Fibroblast of lung (primary cell): ENCODE measurements at regions not wholly inside any gene's neighbourhood (a gene's known extent, or its start where the extent isn't known, plus 50 kb on each side); places are given as distances from the start of the nearest gene placed in this dataset.

Source experiments
- DNase-seq, 2 donors: peaks; one replicate each; pipeline versions ENCODE4 v3.0.0 to v3.0.0-alpha.2; 2010; ENCODE audit warnings: low read depth in 2 of 2
- H2AFZ ChIP-seq: 2 replicates; pipeline ENCODE4 v1.5.1; 2012; ENCODE audit warnings: low read length, control low read depth, inconsistent platforms
- H3K27ac ChIP-seq: 2 replicates; pipeline ENCODE4 v1.5.1; 2011; ENCODE audit warnings: low read length, control low read depth; ENCODE audit not compliant: insufficient read depth
- H3K27me3 ChIP-seq: 2 replicates; pipeline ENCODE4 v1.5.1; 2011; ENCODE audit warnings: mild to moderate bottlenecking, low read length; ENCODE audit not compliant: control insufficient read depth, insufficient read depth
- H3K36me3 ChIP-seq: 2 replicates; pipeline ENCODE4 v1.5.1; 2011; ENCODE audit warnings: low read length; ENCODE audit not compliant: control insufficient read depth, insufficient read depth
- H3K4me1 ChIP-seq: 2 replicates; pipeline ENCODE4 v1.5.1; 2011; ENCODE audit warnings: low read length; ENCODE audit not compliant: control insufficient read depth, insufficient read depth; ENCODE audit errors: extremely low read depth
- H3K4me2 ChIP-seq: 2 replicates; pipeline ENCODE4 v1.5.1; 2011; ENCODE audit warnings: low read length, control low read depth; ENCODE audit not compliant: insufficient read depth; ENCODE audit errors: extremely low read depth
- H3K4me3 ChIP-seq, 4 experiments: fragments of 200-600 bp in 1 of 4; sonication (generic) in 1 of 4; replicated peaks in 1 of 4; 2 replicates each; pipeline ENCODE4 v1.5.1; 2011 to 2016; ENCODE audit warnings: low read length in 4 of 4, low read depth in 3 of 4, mild to moderate bottlenecking in 3 of 4, control low read depth in 2 of 4, inconsistent platforms in 1 of 4, mixed read lengths in 1 of 4; ENCODE audit not compliant: insufficient read depth in 1 of 4; ENCODE audit errors: control extremely low read depth in 1 of 4
- H3K79me2 ChIP-seq: 2 replicates; pipeline ENCODE4 v1.5.1; 2012; ENCODE audit warnings: mild to moderate bottlenecking, low read length, inconsistent platforms; ENCODE audit not compliant: control insufficient read depth, insufficient read depth
- H3K9ac ChIP-seq: 2 replicates; pipeline ENCODE4 v1.5.1; 2011; ENCODE audit warnings: mild to moderate bottlenecking, low read length, control low read depth; ENCODE audit not compliant: insufficient read depth
- H3K9me3 ChIP-seq: 2 replicates; pipeline ENCODE4 v1.5.1; 2012; ENCODE audit warnings: low read depth, low read length; ENCODE audit not compliant: control insufficient read depth, insufficient read depth
- H4K20me1 ChIP-seq: 2 replicates; pipeline ENCODE4 v1.5.1; 2011; ENCODE audit warnings: low read length; ENCODE audit not compliant: control insufficient read depth, insufficient read depth; ENCODE audit errors: extremely low read depth
- EZH2 ChIP-seq: IDR thresholded peaks from 2 replicates; pipeline ENCODE4 v1.5.1; 2012; ENCODE audit warnings: low read length, control low read depth, mild to moderate bottlenecking; ENCODE audit errors: missing control alignments
- TF ChIP-seq, protein P1 (sequence below), 2 donors: IDR thresholded peaks in 1 of 2; conservative IDR thresholded peaks in 1 of 2; 1 replicate in 1 of 2; 2 replicates in 1 of 2; pipeline ENCODE4 v1.5.1; 2011 to 2012; ENCODE audit warnings: low read length in 2 of 2, control low read depth in 1 of 2, inconsistent platforms in 1 of 2, low read depth in 1 of 2, mild to moderate bottlenecking in 1 of 2

DNA sequence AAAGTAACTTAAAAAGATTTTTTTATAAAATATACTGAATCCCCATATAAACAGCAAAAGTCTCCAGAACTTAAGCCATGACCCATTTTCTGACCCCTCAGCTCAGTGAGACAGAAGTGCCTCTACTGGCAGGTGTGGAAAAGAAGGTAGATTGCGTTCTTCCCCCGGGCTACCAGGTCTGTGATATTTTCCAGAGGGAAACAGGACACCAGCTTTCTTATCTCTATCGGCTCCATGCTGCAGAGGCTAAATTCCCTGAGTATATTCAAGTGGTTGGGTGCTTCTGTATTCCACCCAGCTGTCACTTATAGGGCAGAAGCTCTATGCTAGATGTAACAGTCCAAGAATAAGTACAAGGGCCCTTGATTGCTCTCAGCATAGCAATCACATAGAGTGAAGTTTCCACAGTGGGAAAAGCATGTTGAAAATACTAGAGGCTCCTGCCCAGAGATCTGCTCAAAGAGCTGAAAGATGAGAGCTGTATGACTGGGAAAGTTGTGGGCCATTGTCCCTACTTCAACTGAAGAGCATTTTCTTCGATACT, 687.3 kb downstream of the CDH11 start:
- Histone ChIP-seq H3K4me2 (no peak overlapping the region), H3K36me3 (no peaks in the 10 kb centered on the region), H3K9ac (no peak overlapping the region), H3K27me3 (no peaks in the 10 kb centered on the region), H3K27ac (no peak overlapping the region), H2AFZ (no peak overlapping the region), H3K9me3 (no peaks in the 10 kb centered on the region), H3K4me3 (no peak overlapping the region), H3K79me2 (no peaks in the 10 kb centered on the region), H4K20me1 (no peaks in the 10 kb centered on the region), H3K4me1 (no peaks in the 10 kb centered on the region)
- TF ChIP-seq, protein P1, sequence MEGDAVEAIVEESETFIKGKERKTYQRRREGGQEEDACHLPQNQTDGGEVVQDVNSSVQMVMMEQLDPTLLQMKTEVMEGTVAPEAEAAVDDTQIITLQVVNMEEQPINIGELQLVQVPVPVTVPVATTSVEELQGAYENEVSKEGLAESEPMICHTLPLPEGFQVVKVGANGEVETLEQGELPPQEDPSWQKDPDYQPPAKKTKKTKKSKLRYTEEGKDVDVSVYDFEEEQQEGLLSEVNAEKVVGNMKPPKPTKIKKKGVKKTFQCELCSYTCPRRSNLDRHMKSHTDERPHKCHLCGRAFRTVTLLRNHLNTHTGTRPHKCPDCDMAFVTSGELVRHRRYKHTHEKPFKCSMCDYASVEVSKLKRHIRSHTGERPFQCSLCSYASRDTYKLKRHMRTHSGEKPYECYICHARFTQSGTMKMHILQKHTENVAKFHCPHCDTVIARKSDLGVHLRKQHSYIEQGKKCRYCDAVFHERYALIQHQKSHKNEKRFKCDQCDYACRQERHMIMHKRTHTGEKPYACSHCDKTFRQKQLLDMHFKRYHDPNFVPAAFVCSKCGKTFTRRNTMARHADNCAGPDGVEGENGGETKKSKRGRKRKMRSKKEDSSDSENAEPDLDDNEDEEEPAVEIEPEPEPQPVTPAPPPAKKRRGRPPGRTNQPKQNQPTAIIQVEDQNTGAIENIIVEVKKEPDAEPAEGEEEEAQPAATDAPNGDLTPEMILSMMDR (conservative IDR thresholded peaks at IDR 0.05 in 1 of 2, IDR thresholded peaks at IDR 0.05 in 1 of 2; ENCODE audit: low read depth in 1 of 2, low read length in 2 of 2): no peak
- no peak for TF ChIP-seq EZH2
- no peak for DNase-seq

DNA sequence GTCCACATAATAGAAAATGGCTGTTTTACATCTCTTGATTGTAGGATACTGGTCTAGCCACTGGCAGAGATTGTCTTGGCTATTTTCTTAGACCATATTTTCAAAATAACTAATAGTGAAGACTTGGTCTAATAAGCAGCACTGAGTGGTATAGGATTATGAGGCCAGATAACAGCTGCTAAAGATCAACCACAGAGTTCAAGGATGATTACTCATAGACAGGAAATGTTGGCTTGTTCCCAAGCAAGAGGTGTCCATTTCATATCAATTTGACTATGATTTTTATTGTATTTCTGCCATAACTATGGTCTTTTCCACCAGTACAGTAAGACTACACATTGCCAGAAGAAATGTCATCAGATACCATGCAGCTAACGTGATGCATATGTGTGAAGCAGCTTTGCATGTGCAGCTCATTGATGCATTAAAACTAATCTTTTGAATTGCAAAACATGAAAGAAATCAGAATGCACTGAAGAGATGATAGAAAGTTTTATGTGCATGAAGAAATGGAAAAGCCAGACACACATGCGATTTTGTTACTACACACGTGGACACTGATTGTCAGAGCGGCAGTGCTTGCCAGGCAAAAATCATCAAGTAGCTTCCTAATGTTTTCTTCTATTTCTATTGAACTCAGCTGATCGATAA, 693.3 kb downstream of the CDH11 start:
- Histone ChIP-seq H3K4me1 (peaks cover 2% of the 10 kb centered on the region), H2AFZ (no peak overlapping the region), H4K20me1 (no peaks in the 10 kb centered on the region), H3K27ac (no peak overlapping the region), H3K9me3 (no peaks in the 10 kb centered on the region), H3K4me2 (peak overlapping the region; percentile 8), H3K4me3 (no peak overlapping the region), H3K27me3 (no peaks in the 10 kb centered on the region), H3K9ac (no peak overlapping the region), H3K36me3 (no peaks in the 10 kb centered on the region), H3K79me2 (no peaks in the 10 kb centered on the region)
- no peak for TF ChIP-seq EZH2
- peak; percentile 86 for DNase-seq

DNA sequence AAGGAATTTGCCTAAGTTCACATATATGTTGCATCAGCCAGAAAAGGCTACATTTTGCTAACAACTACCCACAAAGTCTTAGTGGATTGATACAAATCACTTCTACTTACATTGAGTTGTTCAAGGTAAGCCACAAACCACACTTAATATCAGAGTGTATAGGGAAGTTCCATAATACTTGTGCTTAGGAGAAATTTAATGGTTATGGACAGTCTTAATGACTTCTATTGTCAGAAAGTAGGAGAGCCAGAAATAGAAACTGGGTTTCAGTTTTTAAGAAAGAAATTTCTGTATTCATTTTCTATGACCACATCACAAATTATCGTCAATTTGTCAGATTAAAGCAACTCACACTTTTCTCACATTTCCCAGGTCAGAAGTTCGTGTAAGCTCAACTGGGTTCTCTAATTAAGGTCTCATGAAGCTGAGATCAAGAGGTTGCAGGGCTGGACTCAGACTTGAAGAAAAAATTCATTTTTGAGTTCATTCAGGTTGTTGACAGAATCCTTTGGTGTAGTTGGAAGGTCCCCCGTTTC, 695.7 kb downstream of the CDH11 start:
- no peaks in the 10 kb centered on the region for H3K36me3 ChIP-seq
- DNase-seq: no peak
- no peak overlapping the region for H2AFZ ChIP-seq
- no peak overlapping the region for H3K4me3 ChIP-seq
- H3K9me3 ChIP-seq: no peaks in the 10 kb centered on the region
- no peak overlapping the region for H3K27ac ChIP-seq
- peaks cover 2% of the 10 kb centered on the region for H3K4me1 ChIP-seq
- H3K79me2 ChIP-seq: no peaks in the 10 kb centered on the region
- H3K27me3 ChIP-seq: no peaks in the 10 kb centered on the region
- TF ChIP-seq EZH2: no peak
- TF ChIP-seq, protein P1 (conservative IDR thresholded peaks at IDR 0.05 in 1 of 2, IDR thresholded peaks at IDR 0.05 in 1 of 2; ENCODE audit: low read depth in 1 of 2, low read length in 2 of 2): no peak
- H3K4me2 ChIP-seq: no peak overlapping the region
- H4K20me1 ChIP-seq: no peaks in the 10 kb centered on the region
- H3K9ac ChIP-seq: no peak overlapping the region
